PC-3 (cell line): ENCODE measurements at regions not wholly inside any gene's neighbourhood (a gene's known extent, or its start where the extent isn't known, plus 50 kb on each side); places are given as distances from the start of the nearest gene placed in this dataset.

Source experiments
- CTCF ChIP-seq: fragments of 300-600 bp; sonication (generic); conservative IDR thresholded peaks from 2 replicates; pipeline ENCODE4 v1.5.1; 2017; ENCODE audit warnings: antibody characterized with exemption, low read depth, mild to moderate bottlenecking, low read length
- EZH2 ChIP-seq: fragments of 300-600 bp; sonication (generic); IDR thresholded peaks from one replicate; pipeline ENCODE4 v1.6.1; 2017; ENCODE audit warnings: antibody characterized with exemption, mild to moderate bottlenecking, low read length; ENCODE audit not compliant: unreplicated experiment
- EZH2phosphoT487 ChIP-seq: fragments of 300-600 bp; sonication (generic); IDR thresholded peaks from 2 replicates; pipeline ENCODE4 v1.6.1; 2018; ENCODE audit warnings: mild to moderate bottlenecking, antibody characterized with exemption, low read length, borderline replicate concordance

- no peak for TF ChIP-seq EZH2phosphoT487
- no peak for TF ChIP-seq CTCF
- TF ChIP-seq EZH2 = no peak
These were observed 78.6 kb upstream of the RBM24 start for GRCh38 chr6:17202526-17202925.
